K562 (cell line): ENCODE measurements at regions not wholly inside any gene's neighbourhood (a gene's known extent, or its start where the extent isn't known, plus 50 kb on each side); places are given as distances from the start of the nearest gene placed in this dataset.

Experiments used
- AFF4 ChIP-seq: sonication (generic); formaldehyde crosslinking; IDR thresholded peaks from 2 replicates; pipeline ENCODE4 v1.8.0; 2023; ENCODE audit warnings: mild to moderate bottlenecking, missing genetic modification reagents
- BACH1 ChIP-seq: fragments of 200-800 bp; sonication (Bioruptor generic); IDR thresholded peaks from 2 replicates; pipeline ENCODE4 v1.6.1; 2016; ENCODE audit warnings: missing genetic modification characterization, missing compliant biosample characterization
- ELK3 ChIP-seq: fragments of 450-650 bp; formaldehyde crosslinking; IDR thresholded peaks from 2 replicates; pipeline ENCODE4 v1.4.0; 2020; ENCODE audit warnings: mild to moderate bottlenecking
- HMG20A ChIP-seq: fragments of 450-650 bp; formaldehyde crosslinking; conservative IDR thresholded peaks from 2 replicates; pipeline ENCODE4 v1.4.0; 2020; ENCODE audit warnings: mild to moderate bottlenecking, mixed read lengths
- JUN ChIP-seq, 2 experiments: sonication (generic) in 1 of 2; formaldehyde crosslinking in 1 of 2; IDR thresholded peaks; 2 replicates each; pipeline versions ENCODE4 v1.6.1 to v1.8.0; 2012 to 2022; ENCODE audit warnings: borderline replicate concordance in 2 of 2, mild to moderate bottlenecking in 2 of 2, improper control_type of control experiment in 1 of 2, low read depth in 1 of 2, low read length in 1 of 2, missing genetic modification reagents in 1 of 2
- KDM1A ChIP-seq, 2 experiments: fragments of 450-650 bp; IDR thresholded peaks; 2 replicates each; pipeline ENCODE4 v1.6.1; 2016; ENCODE audit warnings: mild to moderate bottlenecking in 2 of 2
- KHSRP ChIP-seq: fragments of 450-650 bp; IDR thresholded peaks from 2 replicates; pipeline ENCODE4 v1.6.1; 2017
- MBD1 ChIP-seq: fragments of 250-450 bp; sonication (Bioruptor Pico); IDR thresholded peaks from 2 replicates; pipeline ENCODE4 v1.8.0; 2022; ENCODE audit warnings: inconsistent platforms
- MCM7 ChIP-seq, 2 experiments: fragments of 450-650 bp; IDR thresholded peaks; 2 replicates each; pipeline ENCODE4 v1.6.1; 2016 to 2018
- RBBP5 ChIP-seq: fragments of 200-600 bp; sonication (generic); IDR thresholded peaks from 2 replicates; pipeline ENCODE4 v1.6.1; 2012; ENCODE audit warnings: borderline replicate concordance, mild to moderate bottlenecking, low read length, control low read depth, inconsistent platforms; ENCODE audit not compliant: insufficient read depth, poor library complexity, severe bottlenecking
- SMARCC2 ChIP-seq: fragments of 450-650 bp; IDR thresholded peaks from 2 replicates; pipeline ENCODE4 v1.6.1; 2017; ENCODE audit warnings: antibody characterized with exemption, moderate library complexity, mild to moderate bottlenecking, low read depth
- SOX6 ChIP-seq: fragments of 450-650 bp; IDR thresholded peaks from 2 replicates; pipeline ENCODE4 v1.6.1; 2014; ENCODE audit warnings: mild to moderate bottlenecking
- XRCC3 ChIP-seq: fragments of 450-650 bp; IDR thresholded peaks from 2 replicates; pipeline ENCODE4 v1.6.1; 2017; ENCODE audit warnings: mild to moderate bottlenecking, moderate library complexity
- ZNF184 ChIP-seq: sonication (generic); formaldehyde crosslinking; IDR thresholded peaks from 2 replicates; pipeline ENCODE4 v1.5.0; 2020; ENCODE audit warnings: missing genetic modification reagents
- ZNF384 ChIP-seq: IDR thresholded peaks from 2 replicates; pipeline ENCODE4 v1.6.1; 2012; ENCODE audit warnings: low read depth, low read length, improper control_type of control experiment

GRCh38 chr16:85563034-85563433 lies 50.1 kb upstream of the GSE1 start (continued):
- no peak for TF ChIP-seq JUN (IDR thresholded peaks at IDR 0.05; ENCODE audit: borderline replicate concordance, low read depth, low read length)
- TF ChIP-seq JUN (CRISPR knock-in tag; IDR thresholded peaks at IDR 0.05; ENCODE audit: borderline replicate concordance): no peak
- TF ChIP-seq HMG20A (CRISPR knock-in tag): no peak
- peak; percentile 6; the same call in 1 of the 2 replicates for TF ChIP-seq BACH1
- 0 out of 2 replicates have a peak, but pooled peaks have one; percentile 53 for TF ChIP-seq MBD1 (CRISPR knock-in tag)
- no peak for TF ChIP-seq ZNF184 (CRISPR knock-in tag)
- no peak for TF ChIP-seq SMARCC2
- peak; percentile 1 for TF ChIP-seq RBBP5
- TF ChIP-seq SOX6: no peak
- TF ChIP-seq ELK3 (CRISPR knock-in tag): no peak
- 0 out of 2 replicates have a peak, but pooled peaks have one; percentile 3 for TF ChIP-seq ZNF384
- TF ChIP-seq KHSRP: no peak
- TF ChIP-seq MCM7 (IDR thresholded peaks at IDR 0.05): 0 out of 4 replicates have a peak, but pooled peaks of 1 of the 2 experiments have one; percentile 46
- TF ChIP-seq AFF4: no peak
- no peak for TF ChIP-seq KDM1A (IDR thresholded peaks at IDR 0.05)
- TF ChIP-seq XRCC3: no peak
- TF ChIP-seq, all 486 proteins: peak for 9
